Type B pancreatic cell (in vitro differentiated cells): ENCODE measurements at regions not wholly inside any gene's neighbourhood (a gene's known extent, or its start where the extent isn't known, plus 50 kb on each side); places are given as distances from the start of the nearest gene placed in this dataset.

Source experiments
- DNase-seq: peaks from one replicate; pipeline ENCODE4 v3.0.0; 2021; ENCODE audit warnings: mixed read lengths; ENCODE audit not compliant: unreplicated experiment; ENCODE audit errors: extremely low spot score
- H3K27ac Mint-ChIP-seq: 2 replicates; pipeline ENCODE4 v1.8.0; 2021; ENCODE audit warnings: mild to moderate bottlenecking, mixed read lengths
- H3K27me3 Mint-ChIP-seq: 2 replicates; pipeline ENCODE4 v1.8.0; 2021; ENCODE audit warnings: mixed read lengths
- H3K36me3 Mint-ChIP-seq: 2 replicates; pipeline ENCODE4 v1.8.0; 2021; ENCODE audit warnings: mixed read lengths
- H3K4me1 Mint-ChIP-seq: one replicate; pipeline ENCODE4 v1.8.0; 2021; ENCODE audit warnings: mixed read lengths; ENCODE audit not compliant: unreplicated experiment
- H3K4me3 Mint-ChIP-seq: 2 replicates; pipeline ENCODE4 v1.8.0; 2021; ENCODE audit warnings: mild to moderate bottlenecking, mixed read lengths
- H3K9me3 Mint-ChIP-seq: 2 replicates; pipeline ENCODE4 v1.8.0; 2021; ENCODE audit warnings: mixed read lengths
- CTCF ChIP-seq: fragments of 200-600 bp; sonication (generic); conservative IDR thresholded peaks from 2 replicates; pipeline ENCODE4 v1.5.0; 2021; ENCODE audit warnings: antibody characterized with exemption, mild to moderate bottlenecking

- H3K4me1 Mint-ChIP-seq: no peaks in the 10 kb centered on the region
- H3K27ac Mint-ChIP-seq: no peak overlapping the region
- DNase-seq: no peak
- no peak for TF ChIP-seq CTCF
- H3K36me3 Mint-ChIP-seq: no peaks in the 10 kb centered on the region
- no peaks in the 10 kb centered on the region for H3K9me3 Mint-ChIP-seq
- H3K4me3 Mint-ChIP-seq: no peak overlapping the region
- peaks cover 4% of the 10 kb centered on the region for H3K27me3 Mint-ChIP-seq
Observed at GRCh38 chr18:75625966-75626365, 198.5 kb upstream of the SMIM21 start.

- no peak for DNase-seq
- Mint-ChIP-seq H3K36me3 (no peaks in the 10 kb centered on the region), H3K4me1 (no peaks in the 10 kb centered on the region), H3K4me3 (no peak overlapping the region), H3K9me3 (no peaks in the 10 kb centered on the region), H3K27me3 (peaks cover 4% of the 10 kb centered on the region), H3K27ac (no peak overlapping the region)
- no peak for TF ChIP-seq CTCF
Observed at GRCh38 chr18:75624869-75625268, 197.4 kb upstream of the SMIM21 start.

GRCh38 chr18:75621818-75622217, 194.3 kb upstream of the SMIM21 start:
- peaks cover 4% of the 10 kb centered on the region for H3K27me3 Mint-ChIP-seq
- TF ChIP-seq CTCF: no peak
- no peak overlapping the region for H3K27ac Mint-ChIP-seq
- H3K36me3 Mint-ChIP-seq: no peaks in the 10 kb centered on the region
- no peak overlapping the region for H3K4me3 Mint-ChIP-seq
- no peaks in the 10 kb centered on the region for H3K9me3 Mint-ChIP-seq
- DNase-seq: no peak
- no peaks in the 10 kb centered on the region for H3K4me1 Mint-ChIP-seq

DNA sequence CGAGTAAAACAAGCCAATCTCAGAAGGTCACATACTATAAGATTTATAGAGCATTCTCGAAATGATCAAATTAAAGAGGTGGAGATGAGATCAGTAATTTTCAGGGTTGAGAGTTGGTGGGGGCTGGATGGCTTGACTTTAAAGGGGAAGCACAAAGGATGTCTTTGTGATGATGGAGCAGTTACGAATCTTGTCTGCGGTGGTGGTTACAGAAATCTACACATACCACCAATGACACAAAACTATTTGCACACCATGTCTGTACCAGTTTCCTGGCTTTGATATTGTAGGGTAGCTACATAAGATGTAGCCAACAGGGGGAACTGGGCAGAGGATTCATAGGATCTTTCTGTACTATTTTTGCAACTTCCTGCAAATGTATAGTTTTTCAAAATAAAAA, 190.6 kb upstream of the SMIM21 start:
- H3K9me3 Mint-ChIP-seq: no peaks in the 10 kb centered on the region
- no peak overlapping the region for H3K27ac Mint-ChIP-seq
- DNase-seq: no peak
- no peak for TF ChIP-seq CTCF
- no peaks in the 10 kb centered on the region for H3K4me1 Mint-ChIP-seq
- no peak overlapping the region for H3K4me3 Mint-ChIP-seq
- H3K27me3 Mint-ChIP-seq: no peaks in the 10 kb centered on the region
- H3K36me3 Mint-ChIP-seq: no peaks in the 10 kb centered on the region

DNA sequence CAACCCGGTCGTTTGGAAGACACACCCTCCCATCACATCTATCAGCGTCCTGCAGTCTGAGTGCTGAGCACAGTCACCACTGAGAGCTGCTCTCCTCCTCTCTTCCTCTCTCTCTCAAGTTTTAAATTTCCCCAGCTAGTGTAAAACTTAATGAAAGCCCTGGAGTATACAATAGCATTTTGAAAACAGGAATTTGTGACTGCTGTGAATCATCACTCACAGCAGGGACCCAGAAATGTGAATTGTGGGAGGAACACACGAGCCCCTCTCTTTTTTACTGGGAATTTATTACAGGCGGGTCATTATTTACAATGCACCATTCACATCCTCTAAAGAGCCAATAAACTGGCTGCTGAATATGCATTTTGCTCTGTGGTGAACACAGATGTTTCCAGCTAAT, 185.0 kb upstream of the SMIM21 start:
- Mint-ChIP-seq H3K27me3 (no peaks in the 10 kb centered on the region), H3K4me1 (peaks cover 5% of the 10 kb centered on the region), H3K4me3 (no peak overlapping the region), H3K9me3 (no peaks in the 10 kb centered on the region), H3K27ac (no peak overlapping the region), H3K36me3 (no peaks in the 10 kb centered on the region)
- no peak for DNase-seq
- no peak for TF ChIP-seq CTCF

DNA sequence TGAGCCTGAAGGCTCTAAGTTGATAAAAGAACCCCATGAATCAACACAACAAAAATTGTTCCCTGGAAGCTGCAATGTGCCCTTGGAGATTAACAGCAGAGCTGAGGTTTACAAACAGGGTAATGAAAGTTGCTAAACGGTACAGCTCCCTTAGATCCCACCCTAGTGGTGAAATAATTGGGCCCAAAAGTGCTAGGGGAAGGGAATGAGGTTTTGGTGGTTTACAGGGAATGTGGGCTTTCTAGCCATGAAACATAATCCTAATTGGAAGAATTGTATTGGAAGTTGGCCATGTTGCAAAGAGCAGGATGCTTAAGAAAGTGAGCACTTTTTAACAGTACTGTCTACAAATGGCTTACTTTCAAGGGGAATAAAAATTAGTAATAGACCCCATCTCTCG, 180.2 kb upstream of the SMIM21 start:
- H3K27me3 Mint-ChIP-seq: peaks cover 4% of the 10 kb centered on the region

More for the DNA sequence above, 180.2 kb upstream of the SMIM21 start:
- Mint-ChIP-seq H3K36me3 (no peaks in the 10 kb centered on the region), H3K9me3 (no peaks in the 10 kb centered on the region), H3K4me3 (no peak overlapping the region), H3K4me1 (peaks cover 5% of the 10 kb centered on the region), H3K27ac (no peak overlapping the region)
- TF ChIP-seq CTCF: no peak
- no peak for DNase-seq
